Endothelial cell of umbilical vein (primary cell): ENCODE measurements at regions not wholly inside any gene's neighbourhood (a gene's known extent, or its start where the extent isn't known, plus 50 kb on each side); places are given as distances from the start of the nearest gene placed in this dataset.

ENCODE experiments used
- BruUV-seq: library from RNA; stranded (reverse); fragments of 400-500 nt; replicated peaks from 2 replicates; lab custom pipeline; 2021; lab: Mats Ljungman, UMichigan
- CTCF ChIA-PET: fragments of 300-600, 350-600 bp; sonication (Branson Sonifier 250); formaldehyde crosslinking; loops from one replicate; lab custom pipeline; 2021; ENCODE audit warnings: antibody characterized with exemption, inconsistent platforms; lab: Charles Lee
- POLR2A ChIA-PET: fragments of 300-600, 350-600 bp; sonication (Branson Sonifier 250); formaldehyde crosslinking; loops from one replicate; lab custom pipeline; 2021; ENCODE audit warnings: antibody characterized with exemption, inconsistent platforms; lab: Charles Lee
- DNase-seq: peaks from one replicate; pipeline ENCODE4 v3.0.0-alpha.2; 2011; ENCODE audit warnings: low read depth, low spot score
- FAIRE-seq: peaks from 2 replicates; lab custom pipeline; 2011; peaks lifted over from hg19 to GRCh38; lab: Jason Lieb, UNC
- H2AFZ ChIP-seq: 2 replicates; pipeline ENCODE4 v1.6.0; 2012; ENCODE audit warnings: low read depth, low read length, control low read depth, inconsistent platforms
- H3K27ac ChIP-seq: 2 replicates; pipeline ENCODE4 v1.5.1; 2011; ENCODE audit warnings: low read depth, mild to moderate bottlenecking, control low read depth, low read length, moderate library complexity; ENCODE audit not compliant: insufficient read depth
- H3K27me3 ChIP-seq, 2 experiments: 2 replicates each; pipeline versions ENCODE4 v1.6.0 to v1.6.1; 2011; ENCODE audit warnings: low read length in 2 of 2, mixed read lengths in 1 of 2; ENCODE audit not compliant: control insufficient read depth in 2 of 2, insufficient read depth in 2 of 2
- H3K36me3 ChIP-seq, 2 experiments: 2 replicates in 1 of 2; 3 replicates in 1 of 2; pipeline ENCODE4 v1.5.1; 2011; ENCODE audit warnings: low read length in 2 of 2, mild to moderate bottlenecking in 1 of 2, moderate library complexity in 1 of 2; ENCODE audit not compliant: control insufficient read depth in 2 of 2, insufficient read depth in 2 of 2; ENCODE audit errors: extremely low read depth in 1 of 2
- H3K4me1 ChIP-seq: 3 replicates; pipeline ENCODE4 v1.5.1; 2011; ENCODE audit warnings: mild to moderate bottlenecking, low read length; ENCODE audit not compliant: control insufficient read depth, insufficient read depth; ENCODE audit errors: extremely low read depth
- H3K4me2 ChIP-seq: 2 replicates; pipeline ENCODE4 v1.6.1; 2011; ENCODE audit warnings: low read length, control low read depth, mixed read lengths; ENCODE audit not compliant: insufficient read depth
- H3K4me3 ChIP-seq, 3 experiments: fragments of 200-600 bp in 1 of 3; sonication (generic), shearing (Covaris generic) in 1 of 3; replicated peaks in 1 of 3; 2 replicates each; pipeline ENCODE4 v1.5.1; 2011 to 2016; ENCODE audit warnings: control low read depth in 3 of 3, low read length in 3 of 3, mild to moderate bottlenecking in 2 of 3, inconsistent platforms in 1 of 3, low read depth in 1 of 3, moderate library complexity in 1 of 3; ENCODE audit not compliant: insufficient read depth in 1 of 3
- H3K79me2 ChIP-seq: 2 replicates; pipeline ENCODE4 v1.6.0; 2012; ENCODE audit warnings: low read length, inconsistent platforms; ENCODE audit not compliant: control insufficient read depth, insufficient read depth
- H3K9ac ChIP-seq: replicated peaks from 2 replicates; pipeline ENCODE3; 2011; ENCODE audit warnings: low read length, control low read depth; ENCODE audit not compliant: insufficient read depth; ENCODE audit errors: extremely low read depth
- H3K9me1 ChIP-seq: replicated peaks from 3 replicates; pipeline ENCODE4 v1.6.0; 2011; ENCODE audit warnings: mild to moderate bottlenecking, low read length; ENCODE audit not compliant: control insufficient read depth, insufficient read depth; ENCODE audit errors: extremely low read depth
- H3K9me3 ChIP-seq: replicated peaks from 2 replicates; pipeline ENCODE4 v1.5.1; 2012; ENCODE audit warnings: low read length, inconsistent platforms; ENCODE audit not compliant: control insufficient read depth, insufficient read depth
- H4K20me1 ChIP-seq: replicated peaks from 2 replicates; pipeline ENCODE3; 2011; ENCODE audit warnings: mild to moderate bottlenecking, low read length; ENCODE audit not compliant: control insufficient read depth, insufficient read depth; ENCODE audit errors: extremely low read depth
- CTCF ChIP-seq, 2 donors: IDR thresholded peaks; 1 replicate in 1 of 2; 2 replicates in 1 of 2; pipeline ENCODE4 v1.5.1; 2011; ENCODE audit warnings: low read length in 2 of 2, mild to moderate bottlenecking in 2 of 2, moderate library complexity in 2 of 2, control low read depth in 1 of 2, inconsistent platforms in 1 of 2, low read depth in 1 of 2; ENCODE audit not compliant: insufficient read depth in 1 of 2; ENCODE audit errors: extremely low read depth in 1 of 2
- EZH2 ChIP-seq: IDR thresholded peaks from 2 replicates; pipeline ENCODE4 v1.6.1; 2012; ENCODE audit warnings: borderline replicate concordance, low read depth, mild to moderate bottlenecking, moderate library complexity, low read length, inconsistent platforms; ENCODE audit not compliant: severe bottlenecking
- FOS ChIP-seq: IDR thresholded peaks from 2 replicates; pipeline ENCODE4 v1.6.1; 2011; ENCODE audit warnings: mild to moderate bottlenecking, low read length, moderate library complexity, borderline replicate concordance; ENCODE audit not compliant: insufficient read depth
- GATA2 ChIP-seq: IDR thresholded peaks from 2 replicates; pipeline ENCODE4 v1.7.0; 2011; ENCODE audit warnings: low read depth, mild to moderate bottlenecking, moderate library complexity, mixed read lengths, low read length; ENCODE audit not compliant: insufficient read length, insufficient read depth
- JUN ChIP-seq: IDR thresholded peaks from 2 replicates; pipeline ENCODE4 v1.6.1; 2011; ENCODE audit warnings: borderline replicate concordance, low read depth; ENCODE audit not compliant: insufficient read length, insufficient read depth
- MAX ChIP-seq: IDR thresholded peaks from 2 replicates; pipeline ENCODE4 v1.6.1; 2011; ENCODE audit not compliant: insufficient read depth, insufficient read length
- MYC ChIP-seq: IDR thresholded peaks from one replicate; pipeline ENCODE4 v1.6.1; 2011; ENCODE audit warnings: mild to moderate bottlenecking, low read depth, low read length
- POLR2A ChIP-seq: IDR thresholded peaks from 2 replicates; pipeline ENCODE4 v1.6.1; 2012; ENCODE audit warnings: low read depth, mild to moderate bottlenecking, control low read depth, low read length
- POLR2AphosphoS5 ChIP-seq: IDR thresholded peaks from 2 replicates; pipeline ENCODE4 v1.6.1; 2012; ENCODE audit warnings: low read depth, mild to moderate bottlenecking, control low read depth, low read length, moderate library complexity; ENCODE audit not compliant: insufficient read depth
- dilution Hi-C: fragments of 300-500 bp; cut with MboI; formaldehyde crosslinking; loops from one replicate; pipeline ENCODE4 v1.15.0; 2019; ENCODE audit warnings: low sequenced_read_pairs; ENCODE audit not compliant: extremely low pct_ligation_motif_present
- intact Hi-C: fragments of 100-400 bp; cut with micrococcal nuclease; formaldehyde crosslinking; loops from one replicate; pipeline ENCODE4 v1.10.0; 2022

GRCh38 chr14:40760704-40761103, 846.0 kb upstream of the LRFN5 start:
- intact Hi-C loops, result no loop called here
- DNase-seq, result no peak
- BruUV-seq, result no TSS peak

GRCh38 chr14:40758076-40758475, 848.6 kb upstream of the LRFN5 start:
- no peaks in the 10 kb centered on the region for H3K4me1 ChIP-seq
- no peaks in the 10 kb centered on the region for H3K36me3 ChIP-seq
- intact Hi-C loops, result no loop called here
- H4K20me1 ChIP-seq, result no peaks in the 10 kb centered on the region
- no peak overlapping the region for H2AFZ ChIP-seq
- H3K4me3 ChIP-seq, result no peak overlapping the region
- CTCF ChIA-PET, result no interaction called here
- H3K27me3 ChIP-seq, result no peaks in the 10 kb centered on the region
- BruUV-seq, result no TSS peak
- dilution Hi-C loops, result no loop called here
- DNase-seq (no peak), FAIRE-seq (no peak)
- H3K9me3 ChIP-seq, result peaks cover 3% of the 10 kb centered on the region
- H3K27ac ChIP-seq, result no peak overlapping the region
- H3K9me1 ChIP-seq, result no peaks in the 10 kb centered on the region
- no peak for TF ChIP-seq GATA2
- TF ChIP-seq POLR2AphosphoS5, result no peak
- TF ChIP-seq POLR2A, result no peak
- no peak for TF ChIP-seq MAX
- no peak for TF ChIP-seq MYC
- TF ChIP-seq FOS, result no peak
- no peak for TF ChIP-seq CTCF (IDR thresholded peaks at IDR 0.05; ENCODE audit: extremely low read depth in 1 of 2, insufficient read depth in 1 of 2, low read depth in 1 of 2, low read length in 2 of 2)
- no peak for TF ChIP-seq JUN
- no peak for TF ChIP-seq EZH2
- POLR2A ChIA-PET, result no interaction called here
- H3K9ac ChIP-seq, result no peak overlapping the region
- no peaks in the 10 kb centered on the region for H3K79me2 ChIP-seq
- no peak overlapping the region for H3K4me2 ChIP-seq

More at GRCh38 chr14:40760704-40761103, 846.0 kb upstream of the LRFN5 start:
- Histone ChIP-seq H2AFZ (no peak overlapping the region), H3K4me2 (no peak overlapping the region), H3K4me3 (no peak overlapping the region), H3K27ac (no peak overlapping the region), H3K79me2 (no peaks in the 10 kb centered on the region), H3K9ac (no peak overlapping the region), H3K9me1 (no peaks in the 10 kb centered on the region), H4K20me1 (no peaks in the 10 kb centered on the region), H3K27me3 (no peaks in the 10 kb centered on the region), H3K4me1 (no peaks in the 10 kb centered on the region), H3K36me3 (no peaks in the 10 kb centered on the region), H3K9me3 (peaks cover 5% of the 10 kb centered on the region)
- ChIA-PET POLR2A (no interaction called here), CTCF (no interaction called here)
- dilution Hi-C loops, result no loop called here
- no peak for FAIRE-seq
- TF ChIP-seq EZH2 (no peak), CTCF (IDR thresholded peaks at IDR 0.05; ENCODE audit: extremely low read depth in 1 of 2, insufficient read depth in 1 of 2, low read depth in 1 of 2, low read length in 2 of 2) (no peak)
